ENCODE measurements at regions not wholly inside any gene's neighbourhood (a gene's known extent, or its start where the extent isn't known, plus 50 kb on each side); places are given as distances from the start of the nearest gene placed in this dataset.

GRCh38 chr10:130372222-130372621, 236.0 kb downstream of the GLRX3 start:
- no peak for DNase-seq

GRCh38 chr10:130372866-130373265, 236.7 kb downstream of the GLRX3 start:
- DNase-seq: no peak

GRCh38 chr10:130377986-130378540, 241.9 kb downstream of the GLRX3 start:
- DNase-seq: no peak

- DNase-seq: no peak
Observed at GRCh38 chr10:130378556-130379400, 242.6 kb downstream of the GLRX3 start.

GRCh38 chr10:130380056-130380455, 243.9 kb downstream of the GLRX3 start:
- no peak for DNase-seq

DNA sequence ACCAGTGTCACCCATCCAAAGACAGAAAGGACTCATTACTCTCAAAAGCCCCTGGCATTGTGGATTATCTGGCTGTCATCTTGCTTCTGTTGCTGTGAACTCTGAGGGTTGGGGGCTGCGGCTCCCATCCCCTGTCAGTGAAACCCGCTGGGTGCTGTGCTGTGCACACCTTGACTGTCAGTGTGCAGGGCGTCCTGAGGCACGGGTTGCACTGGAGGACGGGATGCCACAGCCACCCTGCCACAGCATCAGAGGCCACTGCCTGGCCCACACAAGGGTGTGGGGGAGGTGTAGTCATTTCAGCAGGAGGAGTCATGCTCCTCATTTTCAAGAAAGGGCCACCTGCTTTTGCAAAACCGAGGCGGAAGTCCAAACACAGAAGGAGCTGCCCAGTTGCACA, 245.8 kb downstream of the GLRX3 start:
- DNase-seq: no peak

DNA sequence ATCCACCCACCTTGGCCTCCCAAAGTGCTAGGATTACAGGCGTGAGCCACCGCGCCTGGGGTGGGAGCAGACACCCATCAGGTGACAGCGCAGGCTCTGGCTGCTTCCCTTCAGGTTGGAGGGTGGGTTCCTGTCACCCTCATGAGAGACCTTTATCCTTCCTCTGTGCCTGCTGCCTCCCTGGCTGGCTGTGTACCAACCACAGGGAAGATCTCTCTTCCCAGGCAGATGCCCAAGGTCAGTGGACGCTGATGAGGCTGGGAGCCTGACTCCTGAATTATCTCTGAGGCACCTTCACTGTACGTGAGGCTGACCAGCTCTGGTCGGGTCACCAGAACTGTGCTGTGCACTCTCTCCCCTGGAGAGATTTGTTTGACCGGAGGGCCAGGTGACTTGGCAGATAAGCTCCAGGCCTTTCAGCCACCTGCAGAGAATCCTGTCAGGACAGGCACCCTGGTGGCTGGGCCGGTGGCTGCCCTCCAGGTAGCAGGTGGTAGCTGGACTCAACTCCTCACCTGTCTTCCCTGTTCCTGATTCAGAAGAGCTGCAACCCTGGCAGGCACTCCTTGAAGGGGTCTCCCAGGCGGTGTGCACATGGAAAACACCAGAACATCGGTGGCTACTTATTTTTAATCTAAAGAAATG, 251.9 kb downstream of the GLRX3 start:
- DNase-seq: no peak

- DNase-seq: no peak
Observed at GRCh38 chr10:130388746-130389145, 252.6 kb downstream of the GLRX3 start.

- DNase-seq: no peak
Observed at GRCh38 chr10:130389906-130390305, 253.7 kb downstream of the GLRX3 start.

DNA sequence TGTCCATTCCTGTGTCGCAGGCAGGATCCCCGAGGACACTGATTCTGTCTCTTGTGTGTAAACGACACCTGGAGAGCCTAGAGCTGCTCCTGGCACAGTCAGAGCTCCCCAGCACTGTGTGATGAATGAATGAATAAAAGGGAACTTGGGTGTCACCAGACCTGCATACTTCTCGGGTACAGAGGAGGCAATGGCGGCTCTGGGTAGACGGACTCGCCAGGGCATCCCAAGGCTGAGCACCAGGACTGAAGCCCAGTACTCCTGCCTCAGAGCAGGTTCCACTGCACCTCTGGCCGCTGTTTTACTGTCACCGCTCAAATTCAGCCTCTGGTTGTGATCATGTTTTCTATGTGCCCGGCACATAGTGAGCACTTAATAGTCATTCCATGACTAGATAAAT, 255.8 kb downstream of the GLRX3 start:
- no peak for DNase-seq

GRCh38 chr10:130393342-130393741, 257.2 kb downstream of the GLRX3 start:
- DNase-seq: no peak

GRCh38 chr10:130394832-130395231, 258.6 kb downstream of the GLRX3 start:
- DNase-seq: no peak

DNA sequence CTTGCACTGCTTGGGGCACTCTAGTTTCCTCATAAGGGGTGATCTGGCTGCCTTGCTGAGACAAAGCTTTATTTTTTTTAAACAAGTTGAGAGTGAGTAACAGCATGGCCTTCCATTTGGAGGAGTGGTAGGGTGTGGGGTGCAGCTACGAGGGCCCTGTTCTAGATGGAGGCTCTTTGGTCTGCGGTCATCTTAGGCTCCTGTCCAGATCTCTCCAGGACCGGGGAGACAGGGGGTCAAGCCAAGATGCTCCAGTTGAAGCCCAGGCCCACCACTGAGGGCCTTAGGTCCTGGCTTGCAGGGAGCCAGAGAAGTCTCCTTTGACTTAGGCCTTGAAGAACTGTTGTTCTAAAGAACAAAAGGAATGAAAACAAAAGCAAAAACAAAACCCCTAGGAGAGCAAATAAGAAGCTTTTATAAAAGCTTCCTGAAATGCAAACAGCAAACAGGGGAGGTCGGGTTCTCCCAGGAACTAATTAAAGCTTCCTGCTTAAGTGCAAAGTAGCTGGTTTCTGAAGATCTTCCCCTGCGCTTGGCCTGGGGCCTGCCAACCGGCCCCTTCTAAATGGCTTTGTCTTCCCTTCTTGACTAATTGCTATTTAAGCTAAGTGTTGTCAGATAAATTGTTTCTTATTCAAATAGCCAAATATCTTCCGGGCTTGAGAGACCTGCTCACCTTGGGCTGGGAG, 259.2 kb downstream of the GLRX3 start:
- no peak for DNase-seq

DNA sequence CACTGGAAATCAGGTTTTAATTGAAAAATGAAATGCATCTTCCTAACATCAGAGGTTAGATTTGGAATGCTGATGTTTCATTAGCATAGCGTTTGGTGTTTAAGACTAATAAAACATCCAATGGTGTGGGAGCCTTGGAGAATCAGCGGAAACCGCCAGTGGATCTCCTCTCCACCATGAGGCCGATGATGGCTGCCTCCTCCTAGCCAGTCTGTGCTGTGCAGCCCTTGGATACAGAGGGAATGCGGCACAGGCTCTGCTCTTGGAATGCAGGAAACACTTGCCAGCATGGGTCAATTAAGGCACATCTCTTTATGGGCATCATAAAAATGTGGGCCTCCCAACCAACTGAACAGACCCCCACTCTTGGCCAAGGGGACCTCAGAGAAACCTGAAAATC, 259.9 kb downstream of the GLRX3 start:
- no peak for DNase-seq

DNA sequence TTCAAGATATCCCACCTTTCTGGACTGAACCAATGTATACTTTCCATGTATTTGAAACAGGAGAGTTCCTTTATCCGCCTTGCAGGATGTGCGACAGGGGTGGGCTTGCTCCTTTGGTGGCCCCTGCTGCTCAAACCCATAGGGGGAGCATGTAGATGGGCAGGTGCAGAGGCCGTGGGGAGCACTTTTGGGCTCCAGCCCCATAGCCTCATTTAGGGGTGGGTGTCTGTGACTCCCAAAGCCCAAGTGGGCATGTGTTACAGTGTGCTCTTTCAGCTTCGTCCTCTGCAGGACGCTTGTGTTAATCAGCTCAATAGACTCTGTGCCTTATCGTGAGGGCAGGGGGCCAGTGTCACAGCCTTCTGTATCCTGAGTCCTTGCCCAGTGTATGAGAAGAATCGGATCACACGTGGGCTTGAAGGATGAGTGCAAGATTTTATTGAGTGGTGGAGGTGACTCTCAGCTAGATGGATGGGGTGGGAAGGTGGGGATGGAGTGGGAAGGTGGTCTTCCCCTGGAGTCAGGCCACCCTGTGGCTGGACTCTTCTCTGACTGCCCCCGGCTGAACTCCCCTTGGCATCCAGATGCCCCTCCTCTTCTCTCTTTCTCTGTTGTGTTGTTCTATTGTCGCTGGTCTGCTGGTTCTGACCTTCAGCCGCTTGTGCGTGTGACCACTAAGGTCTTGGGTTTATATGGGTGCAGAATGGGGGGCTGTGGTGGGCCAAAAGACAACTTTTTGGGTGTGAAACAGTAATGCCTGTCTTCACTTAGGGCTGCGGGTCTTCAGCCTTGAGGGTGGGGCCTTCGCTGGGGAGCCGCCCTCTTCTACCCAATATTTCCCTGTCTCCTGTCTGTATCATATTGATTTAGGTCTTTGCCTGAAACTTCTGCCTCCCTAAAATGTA, 262.2 kb downstream of the GLRX3 start:
- DNase-seq: no peak

DNA sequence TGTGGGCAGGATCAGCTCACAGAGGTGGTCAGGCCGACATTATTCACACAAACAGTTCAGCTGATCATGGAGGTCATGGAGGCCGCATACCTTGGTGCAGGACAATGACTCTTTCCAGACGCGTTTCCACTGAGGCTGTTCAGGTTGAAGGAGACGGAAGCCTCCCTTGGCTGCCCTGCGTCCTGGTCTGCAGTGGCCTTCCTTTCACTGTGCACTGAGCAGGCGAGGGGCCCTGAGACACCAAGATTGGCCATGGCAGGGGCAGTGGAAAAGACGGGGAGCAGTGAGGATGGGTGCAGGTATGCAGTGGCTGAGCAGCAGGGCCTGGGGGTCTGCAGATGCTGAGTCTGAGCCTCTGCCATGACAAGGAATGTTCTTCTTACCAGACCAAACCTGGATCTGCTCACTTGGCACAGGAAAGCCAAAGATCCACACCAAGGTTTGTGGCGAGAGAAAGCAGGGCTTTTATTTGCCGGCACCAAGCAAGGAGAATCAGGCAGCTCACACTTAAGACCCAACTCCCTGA, 263.3 kb downstream of the GLRX3 start:
- DNase-seq: no peak

DNA sequence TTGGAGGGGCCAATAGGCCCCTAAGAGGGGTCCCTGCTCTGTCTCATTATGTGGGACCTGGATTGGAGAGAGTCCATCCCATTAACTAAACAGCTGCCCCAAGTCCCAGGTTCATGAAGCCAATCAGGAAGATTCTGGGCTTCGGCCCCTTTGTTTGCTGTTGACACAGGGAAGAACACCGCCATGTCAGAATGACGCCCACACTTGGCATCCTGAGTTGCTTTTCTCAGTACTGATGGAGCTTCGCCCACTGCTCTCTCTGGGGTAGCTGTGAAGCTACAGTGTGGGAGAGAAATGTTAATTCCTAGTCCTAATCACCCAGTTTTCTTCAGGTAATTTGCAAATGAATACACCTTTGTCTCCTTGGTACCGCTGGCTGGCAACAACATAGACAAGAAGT, 264.7 kb downstream of the GLRX3 start:
- no peak for DNase-seq

GRCh38 chr10:130401860-130402765, 265.9 kb downstream of the GLRX3 start:
- DNase-seq: no peak

GRCh38 chr10:130403153-130404075, 267.2 kb downstream of the GLRX3 start:
- no peak for DNase-seq

Measured in T-helper 9 cell (primary cell).